NCI-H146 (cell line): ENCODE measurements at regions not wholly inside any gene's neighbourhood (a gene's known extent, or its start where the extent isn't known, plus 50 kb on each side); places are given as distances from the start of the nearest gene placed in this dataset.

Experiments
- DNase-seq: peaks from one replicate; lab custom pipeline; 2025; lab: John Stamatoyannopoulos, UW

- DNase-seq, result no peak
These were observed 301.9 kb upstream of the RASGEF1B start for GRCh38 chr4:81773557-81773956.

- no peak for DNase-seq
These were observed 300.0 kb upstream of the RASGEF1B start for GRCh38 chr4:81771721-81772120.

- no peak for DNase-seq
These were observed 297.5 kb upstream of the RASGEF1B start for GRCh38 chr4:81769244-81769643.

GRCh38 chr4:81758574-81759264, 287.0 kb upstream of the RASGEF1B start:
- DNase-seq, result no peak

- DNase-seq, result peak; percentile 47
These were observed 286.0 kb upstream of the RASGEF1B start for GRCh38 chr4:81757691-81758090.

- DNase-seq, result no peak
These were observed 285.3 kb upstream of the RASGEF1B start for GRCh38 chr4:81756973-81757372.

GRCh38 chr4:81756042-81756441, 284.3 kb upstream of the RASGEF1B start:
- DNase-seq, result no peak

- no peak for DNase-seq
These were observed 282.5 kb upstream of the RASGEF1B start for GRCh38 chr4:81754169-81754568.

GRCh38 chr4:81751531-81752289, 280.0 kb upstream of the RASGEF1B start:
- DNase-seq, result no peak

GRCh38 chr4:81747242-81747930, 275.7 kb upstream of the RASGEF1B start:
- DNase-seq, result no peak

- no peak for DNase-seq
These were observed 275.1 kb upstream of the RASGEF1B start for GRCh38 chr4:81746773-81747172.

GRCh38 chr4:81746071-81746470, 274.4 kb upstream of the RASGEF1B start:
- DNase-seq, result peak; percentile 58

- DNase-seq, result no peak
These were observed 273.3 kb upstream of the RASGEF1B start for GRCh38 chr4:81745050-81745449.

GRCh38 chr4:81743731-81744435, 272.2 kb upstream of the RASGEF1B start:
- DNase-seq, result peak; percentile 32

- DNase-seq, result no peak
These were observed 268.8 kb upstream of the RASGEF1B start for GRCh38 chr4:81740487-81740886.

GRCh38 chr4:81738891-81739290, 267.2 kb upstream of the RASGEF1B start:
- DNase-seq, result no peak

GRCh38 chr4:81737865-81738559, 266.3 kb upstream of the RASGEF1B start:
- DNase-seq, result peak; percentile 47

- no peak for DNase-seq
These were observed 264.6 kb upstream of the RASGEF1B start for GRCh38 chr4:81736324-81736723.

- DNase-seq, result no peak
These were observed 261.3 kb upstream of the RASGEF1B start for GRCh38 chr4:81732980-81733379.

GRCh38 chr4:81724925-81725329, 253.2 kb upstream of the RASGEF1B start:
- peak; percentile 89 for DNase-seq

- peak; percentile 31 for DNase-seq
These were observed 252.3 kb upstream of the RASGEF1B start for GRCh38 chr4:81723927-81724587.
